ENCODE measurements at regions not wholly inside any gene's neighbourhood (a gene's known extent, or its start where the extent isn't known, plus 50 kb on each side); places are given as distances from the start of the nearest gene placed in this dataset.

DNA sequence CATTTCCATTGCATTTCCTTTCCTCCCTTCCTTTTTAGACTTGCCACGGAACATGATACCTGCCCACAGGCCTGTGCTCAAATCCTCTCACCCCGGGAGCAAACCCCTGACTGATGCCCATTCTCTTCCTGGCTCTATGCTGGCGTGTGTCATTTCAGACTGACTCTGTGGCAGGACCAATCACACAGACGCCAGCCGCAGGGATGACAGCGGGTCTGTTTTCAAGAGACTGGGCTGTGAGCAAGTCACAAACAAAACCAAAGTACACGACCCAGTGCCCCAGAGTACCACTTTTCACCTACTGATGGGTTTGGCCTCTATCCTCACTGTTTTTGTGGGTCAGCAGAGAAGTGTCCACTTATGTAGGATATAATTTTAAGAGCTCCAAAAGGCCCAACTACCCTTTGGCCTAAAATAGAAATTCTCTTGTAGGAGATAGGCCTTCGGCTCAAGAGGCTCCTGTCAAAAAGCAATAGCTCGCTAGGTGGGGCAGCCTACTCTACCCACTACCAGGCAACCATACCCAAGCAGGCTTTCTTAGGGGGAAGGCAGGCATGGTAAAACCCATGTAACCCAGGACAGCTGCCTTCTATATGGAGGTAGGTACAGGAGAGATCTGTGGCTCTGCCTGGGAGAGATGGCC lies 215.7 kb downstream of the CDC5L start:
- DNase-seq (ENCODE audit: extremely low read depth, low read depth, low spot score): no peak

DNA sequence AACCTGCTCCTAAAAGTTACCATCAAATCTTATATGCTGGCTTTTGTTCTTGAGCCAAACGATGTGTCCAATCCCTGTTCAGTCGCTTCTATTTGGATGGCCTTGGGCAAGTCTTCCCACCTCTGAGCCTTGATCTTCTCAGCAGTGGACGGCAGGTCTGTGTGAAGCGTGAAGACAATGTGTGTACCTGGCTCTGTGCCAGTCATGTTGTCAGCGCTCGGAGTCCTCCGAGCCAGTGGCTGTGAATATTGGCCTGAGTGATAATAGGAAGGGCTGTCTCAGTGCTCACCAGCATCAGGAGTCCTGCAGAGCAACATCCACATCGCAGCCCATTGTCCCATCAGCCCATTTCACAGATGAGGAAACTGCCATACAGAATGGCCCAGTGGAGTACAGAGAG lies 219.0 kb downstream of the CDC5L start:
- DNase-seq (ENCODE audit: extremely low read depth, low read depth, low spot score): no peak

DNA sequence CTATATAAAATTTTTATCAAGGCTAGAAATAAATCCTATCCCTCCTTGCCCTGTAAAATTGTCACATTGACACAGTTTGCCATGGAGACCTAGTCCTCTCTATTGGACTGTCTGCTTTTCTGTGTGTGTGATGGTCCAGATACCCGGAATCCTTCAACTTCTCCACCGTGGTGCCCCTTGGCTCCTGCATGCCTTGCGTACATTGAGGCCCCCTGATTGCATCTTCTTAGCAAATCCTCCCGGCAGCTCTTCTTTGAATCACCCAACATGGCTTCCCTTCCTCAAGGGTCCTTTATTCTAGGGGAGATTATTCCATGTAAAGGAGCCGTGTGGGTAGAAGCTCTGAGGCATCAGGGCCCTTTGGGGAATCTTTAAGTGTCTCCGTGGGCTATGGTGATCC lies 219.5 kb downstream of the CDC5L start:
- no peak for DNase-seq (ENCODE audit: extremely low read depth, low read depth, low spot score)

DNA sequence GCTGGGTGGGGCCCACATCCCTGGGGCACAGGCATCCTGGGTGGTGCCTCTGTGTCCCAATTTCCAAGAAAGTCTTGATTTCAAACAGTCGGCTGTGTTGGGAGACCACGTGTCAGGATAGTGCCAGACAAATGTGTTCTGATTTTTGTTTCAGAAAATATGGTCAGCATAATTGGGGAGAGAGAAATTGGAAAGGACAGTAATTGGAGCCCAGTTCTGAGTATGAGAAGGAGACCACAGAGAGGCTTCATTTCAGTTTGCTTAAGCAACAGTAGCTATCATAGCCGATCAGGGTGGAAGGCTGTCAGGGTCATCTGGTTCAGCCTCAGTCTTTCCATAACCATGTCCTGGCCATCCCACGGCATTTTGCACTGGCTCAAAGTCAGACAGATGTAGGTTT lies 220.7 kb downstream of the CDC5L start:
- DNase-seq (ENCODE audit: extremely low read depth, low read depth, low spot score): no peak

DNA sequence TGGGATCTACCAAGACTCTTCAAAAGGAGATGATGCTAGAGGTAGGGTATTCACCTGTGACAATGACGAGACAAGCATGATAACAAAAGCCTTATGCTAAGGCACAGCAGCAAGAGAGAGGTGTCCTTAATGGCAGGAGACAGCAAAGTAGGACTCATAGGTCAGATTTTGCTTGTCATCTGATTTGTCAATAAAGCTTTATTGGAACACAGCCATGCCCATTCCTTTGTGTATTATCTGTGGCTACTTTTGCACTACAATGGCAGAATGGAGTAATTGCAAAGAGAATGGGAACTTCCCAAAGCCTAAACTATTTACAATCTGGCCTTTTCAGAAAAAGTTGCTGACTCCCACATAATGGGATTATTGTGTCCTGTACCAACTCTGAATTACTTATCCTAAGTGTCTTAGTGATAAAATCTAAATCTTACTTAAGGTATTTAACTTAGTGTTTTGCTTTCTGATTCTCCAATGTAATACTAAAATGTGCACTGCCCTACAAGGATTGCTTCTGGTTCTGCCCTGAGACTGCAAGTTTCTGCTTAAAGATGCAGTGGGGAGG lies 221.6 kb downstream of the CDC5L start:
- no peak for DNase-seq (ENCODE audit: extremely low read depth, low read depth, low spot score)

DNA sequence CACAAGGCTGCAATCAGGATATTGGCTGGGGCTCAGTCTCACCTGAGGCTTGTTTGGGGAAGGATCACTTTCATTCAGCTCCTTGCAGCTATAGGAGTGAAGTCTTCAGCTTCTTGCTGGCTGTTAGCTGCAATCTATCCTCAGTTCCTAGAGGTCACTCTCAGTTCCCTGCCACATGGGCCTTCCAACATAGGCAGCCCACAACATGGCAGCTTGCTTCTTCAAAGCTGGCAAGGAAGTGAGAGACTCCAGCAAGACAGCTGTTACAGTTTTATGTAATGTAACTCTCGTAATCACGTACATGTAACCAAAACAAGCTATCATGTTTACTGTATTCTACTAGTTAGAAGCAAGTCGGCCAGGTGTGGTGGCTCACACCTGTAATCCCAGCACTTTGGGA lies 226.9 kb downstream of the CDC5L start:
- DNase-seq (ENCODE audit: extremely low read depth, low read depth, low spot score): no peak

DNA sequence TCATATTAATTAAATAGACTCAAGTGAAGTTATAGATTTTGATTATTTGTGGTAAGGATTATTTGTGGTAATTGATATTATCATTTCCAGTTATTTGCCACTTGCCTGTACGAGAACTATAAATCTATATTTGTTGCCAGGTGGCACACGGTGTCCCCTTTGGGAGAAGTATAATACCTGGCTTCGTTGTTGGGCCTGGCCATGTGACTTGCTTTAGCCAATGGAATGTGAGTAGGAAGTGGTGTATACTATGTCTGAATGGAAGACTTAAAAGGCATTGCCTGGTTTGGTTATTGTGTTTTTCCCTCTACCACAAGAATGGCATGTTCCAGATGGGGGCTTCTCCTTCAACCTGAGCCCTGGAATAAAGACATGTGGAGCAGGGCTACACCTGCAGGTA lies 228.1 kb downstream of the CDC5L start:
- DNase-seq (ENCODE audit: extremely low read depth, low read depth, low spot score): no peak

DNA sequence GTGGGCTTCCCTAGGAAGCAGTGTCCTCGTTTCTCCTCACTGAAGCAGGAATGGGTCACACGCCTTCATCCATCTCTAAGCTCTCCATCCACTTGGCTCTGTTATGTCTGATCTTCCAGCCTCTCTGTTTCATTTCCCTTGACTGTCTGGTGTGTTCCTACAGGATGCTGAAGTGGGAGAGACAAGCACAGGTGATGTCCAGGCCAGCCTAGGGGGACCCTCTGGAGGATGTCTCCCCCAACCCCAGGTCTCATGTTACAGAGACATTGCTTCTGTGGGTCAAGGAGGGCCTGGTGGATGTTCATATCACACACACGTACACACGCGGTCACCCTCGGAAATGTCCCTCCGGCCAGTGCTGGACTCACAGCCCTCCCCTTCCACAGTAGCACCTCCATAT lies 229.9 kb downstream of the CDC5L start:
- DNase-seq (ENCODE audit: extremely low read depth, low read depth, low spot score): no peak

DNA sequence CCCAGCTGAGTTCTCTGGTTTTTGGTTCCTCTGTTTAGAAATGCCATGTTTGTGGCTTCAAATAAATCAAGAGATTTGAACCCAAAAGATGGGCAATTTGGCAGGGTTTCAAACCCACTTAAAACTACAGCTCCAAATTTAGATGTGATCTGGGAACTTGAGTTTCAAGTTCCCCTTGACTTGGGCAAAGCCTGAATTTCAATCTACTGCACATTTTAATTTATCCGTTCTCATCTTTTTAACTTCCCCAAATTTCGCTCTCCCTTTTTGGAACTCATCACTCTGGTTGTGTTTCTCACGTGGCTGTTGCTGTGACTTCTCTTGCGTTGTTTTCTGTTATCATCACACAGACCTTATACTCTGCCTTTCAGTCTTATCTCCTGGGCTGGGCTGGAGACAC lies 230.9 kb downstream of the CDC5L start:
- DNase-seq (ENCODE audit: extremely low read depth, low read depth, low spot score): no peak

DNA sequence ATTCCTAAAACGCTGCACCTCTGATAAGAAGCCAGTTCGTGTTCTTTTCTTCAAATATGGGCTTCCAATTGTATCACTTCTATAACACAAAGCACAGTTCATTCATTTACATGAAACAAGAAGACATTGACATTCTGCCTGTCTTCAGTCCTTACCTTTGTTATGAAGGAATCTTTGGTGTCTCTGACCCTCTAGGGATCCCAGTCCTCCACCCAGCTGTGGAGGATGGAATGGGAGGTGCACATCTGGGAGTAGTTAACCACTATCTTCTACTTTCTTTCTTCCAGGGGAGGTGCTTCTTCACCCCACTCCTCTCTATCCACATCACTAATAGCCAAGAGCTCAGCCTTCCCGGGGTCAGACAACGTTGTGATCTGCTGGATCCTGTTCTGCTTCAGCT lies 233.4 kb downstream of the CDC5L start:
- no peak for DNase-seq (ENCODE audit: extremely low read depth, low read depth, low spot score)

DNA sequence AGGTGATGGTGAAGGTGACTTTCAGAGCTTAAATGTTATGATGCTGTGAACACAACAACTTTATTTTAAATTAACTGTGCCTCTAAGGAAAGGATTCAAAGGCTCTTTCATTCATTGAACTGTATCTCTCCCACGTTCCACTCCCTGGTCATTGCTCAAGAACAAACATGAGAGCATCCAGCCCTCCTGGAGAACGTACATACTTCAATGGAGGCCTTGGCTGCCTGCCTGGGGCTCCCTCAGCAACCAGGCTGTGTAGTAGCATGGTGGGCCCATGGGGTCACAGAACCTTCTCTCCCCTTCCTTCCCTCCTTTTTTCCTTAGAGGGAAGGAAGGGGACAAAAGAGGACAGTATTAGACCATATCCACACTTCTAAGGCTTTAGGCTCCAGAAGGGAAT lies 234.3 kb downstream of the CDC5L start:
- DNase-seq (ENCODE audit: extremely low read depth, low read depth, low spot score): no peak

DNA sequence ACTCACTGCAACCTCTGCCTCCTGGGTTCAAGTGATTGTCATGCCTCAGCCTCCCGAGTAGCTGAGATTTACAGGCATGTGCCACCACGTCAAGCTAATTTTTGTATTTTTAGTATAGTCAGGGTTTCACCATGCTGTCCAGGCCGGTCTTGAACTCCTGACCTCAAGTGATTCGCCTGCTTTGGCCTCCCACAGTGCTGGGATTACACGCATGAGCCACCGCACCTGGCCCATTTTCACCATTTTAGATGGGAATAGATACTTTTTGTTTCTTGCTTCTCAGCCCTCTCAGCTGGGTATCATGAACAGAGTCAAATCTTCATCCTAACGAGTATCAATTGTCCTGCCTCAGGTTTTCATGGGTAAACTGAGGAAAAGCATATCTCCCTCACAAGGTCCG lies 235.0 kb downstream of the CDC5L start:
- DNase-seq (ENCODE audit: extremely low read depth, low read depth, low spot score): no peak

DNA sequence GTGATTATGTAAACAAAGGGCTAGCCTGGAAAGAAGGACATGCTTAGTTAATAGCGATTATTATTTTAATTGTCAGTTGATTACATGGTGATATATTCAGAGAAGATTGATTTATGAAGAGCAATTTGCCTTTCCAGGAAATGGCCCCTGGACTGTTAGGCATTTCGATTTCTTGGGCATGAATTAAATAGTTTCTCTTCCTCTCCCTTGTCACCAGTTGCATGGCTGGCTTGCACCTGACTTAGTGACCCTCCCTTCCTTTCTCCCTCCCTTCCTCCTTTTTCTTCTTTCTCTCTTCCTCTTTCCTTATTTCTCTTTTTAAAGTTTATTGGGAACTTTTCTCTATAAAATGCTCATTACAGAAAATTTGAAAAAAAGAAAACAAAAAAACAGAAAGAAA lies 235.4 kb downstream of the CDC5L start:
- no peak for DNase-seq (ENCODE audit: extremely low read depth, low read depth, low spot score)

DNA sequence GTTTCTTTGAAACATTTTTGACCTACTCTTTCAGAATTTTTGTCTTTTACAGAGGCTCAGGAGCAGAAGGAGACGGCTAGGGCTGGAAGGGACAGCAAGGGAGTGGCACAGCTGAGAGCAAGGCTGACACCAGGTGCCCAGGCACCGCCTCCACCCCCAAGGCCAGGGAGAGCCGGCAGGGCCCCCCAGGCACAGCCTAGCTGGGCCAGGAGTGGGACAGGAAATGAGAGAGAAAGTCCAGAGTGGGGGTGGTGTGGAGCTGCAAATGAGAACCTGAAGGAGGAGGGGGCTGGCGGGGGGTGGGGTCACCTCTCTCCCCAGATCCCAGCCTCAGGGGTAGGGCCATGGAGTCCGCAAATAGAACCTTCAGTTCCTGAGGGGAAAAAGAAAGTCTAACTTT lies 236.7 kb downstream of the CDC5L start:
- no peak for DNase-seq (ENCODE audit: extremely low read depth, low read depth, low spot score)

DNA sequence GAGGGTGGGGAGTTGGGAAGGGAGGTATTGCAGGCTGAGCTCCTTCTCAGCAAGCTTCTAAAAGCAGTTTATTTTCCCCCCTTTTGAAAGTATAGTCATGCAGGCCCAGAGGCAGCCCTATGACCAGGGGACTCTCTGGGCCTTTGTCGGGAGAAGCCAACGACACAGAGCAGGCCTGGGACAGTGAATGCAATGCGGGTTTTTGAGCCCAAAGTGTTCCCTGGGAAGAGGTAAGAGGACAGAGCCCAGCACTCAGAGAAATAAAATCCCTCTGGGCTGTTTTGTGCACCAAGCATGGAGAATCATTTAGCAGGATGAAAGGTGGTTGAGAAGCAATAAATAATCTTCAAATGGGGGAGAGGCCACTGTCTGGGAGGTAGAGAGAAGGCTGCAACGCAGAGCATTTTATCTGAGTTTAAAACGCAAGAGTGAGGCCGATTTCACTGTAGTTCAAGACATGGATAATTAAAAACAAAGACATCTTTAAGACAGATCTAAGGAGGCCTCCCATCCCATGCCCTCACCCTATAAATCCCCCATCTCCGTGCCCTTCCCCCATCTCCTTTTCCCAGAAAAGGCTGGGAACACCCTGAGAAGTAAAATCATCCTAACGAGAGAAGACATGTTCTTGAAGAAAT lies 237.5 kb downstream of the CDC5L start:
- no peak for DNase-seq (ENCODE audit: extremely low read depth, low read depth, low spot score)

DNA sequence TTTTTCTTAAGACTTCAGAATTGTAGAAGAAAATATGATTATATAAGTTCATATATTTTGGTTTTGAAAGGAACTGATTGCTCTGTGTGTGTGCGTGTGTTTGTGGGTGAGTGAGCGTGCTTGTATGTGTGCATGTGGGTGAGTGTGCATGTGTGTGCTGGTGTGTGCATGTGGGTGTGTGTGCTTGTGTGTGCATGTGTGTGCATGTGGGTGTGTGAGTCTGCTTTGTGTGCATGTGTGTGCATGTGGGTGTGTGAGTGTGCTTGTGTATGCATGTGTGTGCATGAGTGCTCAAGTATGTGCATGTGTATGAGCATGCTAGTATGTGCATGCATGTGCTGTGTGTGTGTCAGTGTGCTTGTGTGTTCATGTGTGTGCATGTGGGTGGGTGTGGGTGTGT lies 238.5 kb downstream of the CDC5L start:
- no peak for DNase-seq (ENCODE audit: extremely low read depth, low read depth, low spot score)

DNA sequence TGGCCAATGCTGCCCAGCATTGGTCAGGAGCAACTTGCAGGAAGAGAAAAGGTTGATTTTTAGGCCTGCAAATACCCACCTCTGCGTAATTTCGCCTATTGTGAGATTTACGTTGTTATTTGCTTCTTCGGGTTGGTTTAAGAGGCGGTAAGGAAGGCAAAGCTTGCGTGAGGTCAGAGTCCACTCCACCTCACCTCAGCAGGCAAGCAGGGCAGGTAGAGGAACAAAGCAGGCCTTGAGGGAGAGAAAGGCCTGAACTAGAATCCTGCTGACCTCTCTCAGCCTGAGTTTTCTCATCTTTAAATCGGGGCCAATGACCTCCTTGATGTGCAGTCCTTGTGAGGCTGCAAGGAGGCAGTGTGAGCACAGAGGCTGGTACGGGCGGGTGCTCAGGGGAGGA lies 239.1 kb downstream of the CDC5L start:
- no peak for DNase-seq (ENCODE audit: extremely low read depth, low read depth, low spot score)

DNA sequence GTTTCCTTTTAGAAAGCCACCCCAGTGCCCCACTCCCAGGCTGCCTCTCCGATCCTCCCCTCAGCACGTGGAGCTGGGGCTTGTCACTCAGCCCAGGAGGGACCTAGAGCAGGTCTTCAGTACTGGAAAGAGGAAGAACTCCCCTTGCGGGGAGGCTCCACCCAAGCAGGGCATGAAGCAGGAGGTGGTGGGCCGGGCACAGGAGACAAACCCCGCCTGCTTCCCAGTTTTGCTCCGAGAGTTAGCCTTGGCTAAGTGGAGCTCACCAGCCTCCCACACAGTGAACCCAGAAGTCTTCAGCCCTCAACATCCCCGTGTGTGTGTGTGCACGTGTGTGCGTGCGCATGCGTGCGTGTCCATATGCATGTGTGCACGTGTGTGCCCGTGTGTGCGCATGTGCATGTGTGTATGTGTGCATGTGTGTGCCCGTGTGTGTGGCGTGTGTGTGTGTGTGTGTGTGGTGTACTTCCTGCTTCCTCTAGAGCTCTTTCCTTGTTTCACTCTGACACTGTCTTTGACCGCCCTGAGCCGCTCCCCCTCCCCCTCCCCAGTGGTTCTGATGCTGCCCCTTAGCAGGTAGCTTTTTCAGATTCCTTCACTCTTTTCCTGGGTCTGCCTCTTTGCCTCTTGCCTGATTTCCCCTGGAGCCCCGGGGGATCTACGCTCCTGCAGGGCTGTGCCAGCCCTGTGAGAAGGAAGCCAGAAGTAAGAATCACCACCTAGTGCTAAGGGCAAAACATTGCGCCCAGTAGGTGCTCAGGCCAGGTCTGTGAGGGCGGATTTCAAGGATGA lies 239.8 kb downstream of the CDC5L start:
- no peak for DNase-seq (ENCODE audit: extremely low read depth, low read depth, low spot score)

DNA sequence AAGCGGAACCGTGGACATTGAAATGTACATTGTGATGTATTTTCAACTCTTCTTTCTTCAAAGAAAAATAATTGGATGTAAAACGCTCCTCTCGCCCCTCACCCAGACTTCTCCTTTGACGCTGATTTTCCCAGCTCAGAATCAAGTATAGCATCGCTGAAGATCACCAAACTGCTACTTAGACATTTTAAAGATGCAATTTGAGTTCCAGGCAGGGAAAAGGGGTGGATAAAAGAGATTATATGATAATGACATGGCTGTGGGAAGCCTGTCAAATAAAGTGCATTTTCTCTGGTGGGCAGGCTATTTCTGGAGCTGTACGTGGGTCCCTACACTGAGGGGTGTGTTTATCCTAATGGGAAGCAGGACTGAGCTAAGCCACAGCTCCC lies 240.4 kb downstream of the CDC5L start:
- DNase-seq (ENCODE audit: extremely low read depth, low read depth, low spot score): no peak

DNA sequence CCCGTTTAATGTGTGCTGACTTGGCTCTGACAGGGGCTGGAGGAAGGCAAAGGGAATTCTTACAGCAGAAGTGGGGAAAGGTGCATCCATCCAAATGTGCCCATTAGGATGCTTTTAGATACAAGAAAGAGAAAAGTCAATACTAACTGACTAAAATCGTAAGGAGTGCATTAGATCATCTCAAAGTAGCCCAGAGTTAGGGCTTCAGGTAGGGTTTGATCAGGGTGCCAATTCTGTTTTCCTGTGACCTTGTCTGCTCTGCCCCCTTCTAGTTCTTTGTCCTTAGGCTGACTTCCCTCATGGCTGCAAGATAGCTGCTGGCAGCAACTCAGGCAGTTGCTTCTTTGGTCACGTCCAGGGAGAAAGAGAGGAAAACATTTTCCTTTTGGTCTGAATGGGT lies 240.8 kb downstream of the CDC5L start:
- no peak for DNase-seq (ENCODE audit: extremely low read depth, low read depth, low spot score)

DNA sequence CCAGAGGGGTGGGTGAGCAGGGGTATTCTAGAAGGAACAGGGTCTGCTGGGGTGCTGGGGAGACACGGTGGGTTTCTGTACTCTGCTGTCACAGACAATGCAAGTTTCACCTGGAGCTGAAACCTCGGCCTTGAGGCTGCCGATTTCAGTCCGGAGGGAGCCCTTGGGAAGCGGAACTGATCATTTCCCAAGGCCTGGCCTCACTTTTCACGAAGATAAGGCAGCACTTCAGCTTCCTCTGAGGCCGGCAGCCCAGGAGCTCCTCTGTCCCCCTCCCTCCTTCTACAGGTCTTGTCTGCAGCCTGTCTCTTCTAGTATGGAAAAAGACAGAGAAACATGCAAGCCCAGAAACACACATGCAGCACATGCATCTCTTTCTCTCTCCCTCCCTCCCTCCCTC lies 242.1 kb downstream of the CDC5L start:
- no peak for DNase-seq (ENCODE audit: extremely low read depth, low read depth, low spot score)
